HepG2 (cell line): ENCODE measurements at regions not wholly inside any gene's neighbourhood (a gene's known extent, or its start where the extent isn't known, plus 50 kb on each side); places are given as distances from the start of the nearest gene placed in this dataset.

Experiments used
- ATAC-seq: fragments of 200-7000 bp; cut with Tn5 transposase; 3 replicates; pipeline ENCODE4 v1.9.1; 2020; ENCODE audit warnings: mild to moderate bottlenecking, moderate library complexity
- BruUV-seq: library from RNA; stranded (reverse); fragments of 400-500 nt; replicated peaks from 2 replicates; lab custom pipeline; 2021; lab: Mats Ljungman, UMichigan
- CTCF ChIA-PET: fragments of 300-600 bp; formaldehyde crosslinking; extraction: SDS; loops from one replicate; lab custom pipeline; 2021; ENCODE audit warnings: low total read pairs, inconsistent platforms, low intra/inter-chr PET ratio; lab: Yijun Ruan, JAX
- POLR2A ChIA-PET: fragments of 350-600 bp; sonication (Branson Sonifier 250); formaldehyde crosslinking; loops from one replicate; lab custom pipeline; 2020; ENCODE audit warnings: antibody characterized with exemption, inconsistent platforms; lab: Yijun Ruan, JAX
- DNase-seq: peaks from one replicate; pipeline ENCODE4 v3.0.0-alpha.2; 2015; ENCODE audit warnings: low spot score
- FAIRE-seq: peaks from 3 replicates; lab custom pipeline; 2011; peaks lifted over from hg19 to GRCh38; lab: Jason Lieb, UNC
- H2AFZ ChIP-seq: one replicate; pipeline ENCODE4 v1.6.1; 2011; ENCODE audit warnings: low read length, inconsistent platforms
- H3K27ac ChIP-seq: fragments of 300-600 bp; 3 replicates; pipeline ENCODE4 v1.8.0; 2011; ENCODE audit warnings: mixed run types, mild to moderate bottlenecking, mixed read lengths, low read length, inconsistent platforms; ENCODE audit not compliant: insufficient read depth; ENCODE audit errors: extremely low read length
- H3K27me3 ChIP-seq, 2 experiments: fragments of 200-600 bp in 1 of 2; 2 replicates in 1 of 2; 3 replicates in 1 of 2; pipeline versions ENCODE4 v1.6.0 to v1.8.0; 2011; ENCODE audit warnings: low read length in 2 of 2, mild to moderate bottlenecking in 2 of 2, moderate library complexity in 2 of 2, inconsistent platforms in 1 of 2; ENCODE audit not compliant: insufficient read depth in 2 of 2, control insufficient read depth in 1 of 2
- H3K36me3 ChIP-seq, 2 experiments: fragments of 200-600 bp in 1 of 2; replicated peaks in 1 of 2; 2 replicates in 1 of 2; 3 replicates in 1 of 2; pipeline versions ENCODE4 v1.5.1 to v1.8.0; 2011; ENCODE audit warnings: low read length in 2 of 2, inconsistent platforms in 1 of 2; ENCODE audit not compliant: insufficient read depth in 2 of 2, control insufficient read depth in 1 of 2
- H3K4me1 ChIP-seq: 2 replicates; pipeline ENCODE4 v1.5.1; 2012; ENCODE audit warnings: low read length, inconsistent platforms; ENCODE audit not compliant: insufficient read depth
- H3K4me2 ChIP-seq: 2 replicates; pipeline ENCODE4 v1.6.0; 2011; ENCODE audit warnings: low read depth, low read length, inconsistent platforms
- H3K4me3 ChIP-seq, 3 experiments: fragments of 200-600 bp in 1 of 3; sonication (generic), shearing (Covaris generic) in 1 of 3; replicated peaks in 1 of 3; 2 replicates each; pipeline ENCODE4 v1.5.1; 2011 to 2016; ENCODE audit warnings: low read length in 3 of 3, inconsistent platforms in 2 of 3, low read depth in 2 of 3, mild to moderate bottlenecking in 2 of 3, control low read depth in 1 of 3, mixed read lengths in 1 of 3; ENCODE audit not compliant: insufficient read depth in 1 of 3
- H3K79me2 ChIP-seq: one replicate; pipeline ENCODE4 v1.6.1; 2011; ENCODE audit warnings: low read length, inconsistent platforms; ENCODE audit not compliant: insufficient read depth
- H3K9ac ChIP-seq: 2 replicates; pipeline ENCODE4 v1.6.0; 2011; ENCODE audit warnings: mild to moderate bottlenecking, low read depth, low read length, inconsistent platforms; ENCODE audit not compliant: insufficient read depth
- H3K9me3 ChIP-seq: 2 replicates; pipeline ENCODE4 v1.5.1; 2012; ENCODE audit warnings: mild to moderate bottlenecking, low read length
- H4K20me1 ChIP-seq: 2 replicates; pipeline ENCODE4 v1.6.0; 2011; ENCODE audit warnings: inconsistent platforms, mild to moderate bottlenecking, low read length, moderate library complexity; ENCODE audit not compliant: insufficient read depth
- HNRNPLL ChIP-seq: fragments of 200-400 bp; formaldehyde crosslinking; IDR thresholded peaks from 2 replicates; pipeline ENCODE4 v1.6.1; 2017; ENCODE audit warnings: mild to moderate bottlenecking, low read depth, low read length; ENCODE audit not compliant: poor library complexity, severe bottlenecking
- NFRKB ChIP-seq: fragments of 450-650 bp; IDR thresholded peaks from 2 replicates; pipeline ENCODE4 v1.6.1; 2017
- PHF8 ChIP-seq: sonication (generic); formaldehyde crosslinking; IDR thresholded peaks from 2 replicates; pipeline ENCODE4 v1.5.0; 2020; ENCODE audit warnings: missing genetic modification reagents
- RNF2 ChIP-seq: fragments of 450-650 bp; conservative IDR thresholded peaks from 2 replicates; pipeline ENCODE4 v1.6.1; 2016; ENCODE audit warnings: low read depth
- RXRA ChIP-seq: sonication (generic); formaldehyde crosslinking; IDR thresholded peaks from 2 replicates; pipeline ENCODE4 v1.5.1; 2020; ENCODE audit warnings: missing genetic modification reagents
- SMAD9 ChIP-seq: sonication (generic); formaldehyde crosslinking; IDR thresholded peaks from 2 replicates; pipeline ENCODE4 v1.5.1; 2020; ENCODE audit warnings: mild to moderate bottlenecking, missing genetic modification reagents
- SNAPC2 ChIP-seq: sonication (generic); formaldehyde crosslinking; IDR thresholded peaks from 2 replicates; pipeline ENCODE4 v1.8.1; 2022; ENCODE audit warnings: mild to moderate bottlenecking, missing genetic modification reagents
- SOX5 ChIP-seq: IDR thresholded peaks from 2 replicates; pipeline ENCODE4 v1.6.1; 2016; ENCODE audit warnings: borderline replicate concordance
- SUZ12 ChIP-seq: fragments of 150-350 bp; IDR thresholded peaks from 2 replicates; pipeline ENCODE4 v1.6.1; 2014; ENCODE audit warnings: low read depth, low read length
- TGIF2 ChIP-seq: IDR thresholded peaks from 2 replicates; pipeline ENCODE4 v1.6.1; 2016; ENCODE audit warnings: control low read depth, missing compliant biosample characterization
- YY1 ChIP-seq: IDR thresholded peaks from 2 replicates; pipeline ENCODE4 v1.6.1; 2011; ENCODE audit warnings: low read length, low read depth, moderate library complexity, mild to moderate bottlenecking; ENCODE audit not compliant: insufficient read depth, insufficient replicate concordance
- ZNF530 ChIP-seq: sonication (generic); formaldehyde crosslinking; IDR thresholded peaks from 2 replicates; pipeline ENCODE4 v1.5.0; 2020; ENCODE audit warnings: low read depth, mild to moderate bottlenecking, missing genetic modification reagents
- ZNF567 ChIP-seq: sonication (generic); formaldehyde crosslinking; IDR thresholded peaks from 2 replicates; pipeline ENCODE4 v1.8.1; 2023; ENCODE audit warnings: mild to moderate bottlenecking, missing genetic modification reagents, borderline replicate concordance
- ZNF569 ChIP-seq: sonication (generic); formaldehyde crosslinking; IDR thresholded peaks from 2 replicates; pipeline ENCODE4 v1.5.0; 2020; ENCODE audit warnings: mild to moderate bottlenecking, missing genetic modification reagents, moderate library complexity, borderline replicate concordance
- ZNF816 ChIP-seq: sonication (generic); formaldehyde crosslinking; IDR thresholded peaks from 2 replicates; pipeline ENCODE4 v1.8.0; 2022; ENCODE audit warnings: missing genetic modification reagents, mild to moderate bottlenecking, borderline replicate concordance
- WGBS: methylation state at CpG from one replicate; pipeline ENCODE4 v1.1.6; 2017; ENCODE audit warnings: low lambda C conversion rate; 5-methylcytosine and 5-hydroxymethylcytosine counted together
- in situ Hi-C: cut with HindIII; loops from 2 replicates; pipeline ENCODE4 v1.10.0; 2017; ENCODE audit warnings: low pct_unique_long_range_greater_than_20kb; ENCODE audit not compliant: extremely low pct_ligation_motif_present
- intact Hi-C: fragments of 100-400 bp; cut with micrococcal nuclease; formaldehyde crosslinking; loops from one replicate; pipeline ENCODE4 v1.10.0; 2022; ENCODE audit not compliant: unreplicated experiment
- TF ChIP-seq, protein P1 (sequence below): sonication (generic); formaldehyde crosslinking; IDR thresholded peaks from 2 replicates; pipeline ENCODE4; 2020; ENCODE audit warnings: missing genetic modification reagents, mild to moderate bottlenecking, borderline replicate concordance
- TF ChIP-seq, protein P2 (sequence below): sonication (generic); formaldehyde crosslinking; conservative IDR thresholded peaks from 2 replicates; pipeline ENCODE4 v1.8.0; 2022; ENCODE audit warnings: missing genetic modification reagents
- TF ChIP-seq, protein P3 (sequence below): sonication (generic); formaldehyde crosslinking; IDR thresholded peaks from 2 replicates; pipeline ENCODE4 v1.4.0; 2020; ENCODE audit warnings: missing genetic modification reagents

DNA sequence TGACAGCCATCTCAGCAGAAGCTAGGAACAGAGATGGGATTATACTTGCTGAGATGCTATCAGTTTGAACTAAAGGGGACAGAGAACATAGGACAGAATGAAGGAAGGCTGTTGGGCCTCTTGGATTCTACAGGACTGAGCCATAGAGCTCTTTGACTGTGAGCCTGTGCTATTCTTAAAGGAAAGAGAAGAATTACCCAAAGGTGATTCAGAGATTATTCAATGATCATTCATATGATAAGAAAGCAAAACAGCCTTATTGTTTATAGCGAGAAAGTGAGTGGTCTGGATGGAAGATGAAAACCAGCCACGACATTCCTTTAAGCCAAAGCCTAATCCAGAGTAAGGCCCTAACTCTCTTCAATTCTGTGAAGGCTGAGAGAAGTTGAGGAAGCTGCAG, 69.7 kb upstream of the NEUROD6 start (continued):
- TF ChIP-seq, protein P1, sequence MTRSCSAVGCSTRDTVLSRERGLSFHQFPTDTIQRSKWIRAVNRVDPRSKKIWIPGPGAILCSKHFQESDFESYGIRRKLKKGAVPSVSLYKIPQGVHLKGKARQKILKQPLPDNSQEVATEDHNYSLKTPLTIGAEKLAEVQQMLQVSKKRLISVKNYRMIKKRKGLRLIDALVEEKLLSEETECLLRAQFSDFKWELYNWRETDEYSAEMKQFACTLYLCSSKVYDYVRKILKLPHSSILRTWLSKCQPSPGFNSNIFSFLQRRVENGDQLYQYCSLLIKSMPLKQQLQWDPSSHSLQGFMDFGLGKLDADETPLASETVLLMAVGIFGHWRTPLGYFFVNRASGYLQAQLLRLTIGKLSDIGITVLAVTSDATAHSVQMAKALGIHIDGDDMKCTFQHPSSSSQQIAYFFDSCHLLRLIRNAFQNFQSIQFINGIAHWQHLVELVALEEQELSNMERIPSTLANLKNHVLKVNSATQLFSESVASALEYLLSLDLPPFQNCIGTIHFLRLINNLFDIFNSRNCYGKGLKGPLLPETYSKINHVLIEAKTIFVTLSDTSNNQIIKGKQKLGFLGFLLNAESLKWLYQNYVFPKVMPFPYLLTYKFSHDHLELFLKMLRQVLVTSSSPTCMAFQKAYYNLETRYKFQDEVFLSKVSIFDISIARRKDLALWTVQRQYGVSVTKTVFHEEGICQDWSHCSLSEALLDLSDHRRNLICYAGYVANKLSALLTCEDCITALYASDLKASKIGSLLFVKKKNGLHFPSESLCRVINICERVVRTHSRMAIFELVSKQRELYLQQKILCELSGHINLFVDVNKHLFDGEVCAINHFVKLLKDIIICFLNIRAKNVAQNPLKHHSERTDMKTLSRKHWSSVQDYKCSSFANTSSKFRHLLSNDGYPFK (CRISPR knock-in tag): no peak
- TF ChIP-seq ZNF567 (CRISPR knock-in tag) (no peak), NFRKB (no peak), RNF2 (no peak), SMAD9 (CRISPR knock-in tag) (no peak), PHF8 (CRISPR knock-in tag) (no peak), ZNF816 (CRISPR knock-in tag) (no peak)
- TF ChIP-seq, protein P2, sequence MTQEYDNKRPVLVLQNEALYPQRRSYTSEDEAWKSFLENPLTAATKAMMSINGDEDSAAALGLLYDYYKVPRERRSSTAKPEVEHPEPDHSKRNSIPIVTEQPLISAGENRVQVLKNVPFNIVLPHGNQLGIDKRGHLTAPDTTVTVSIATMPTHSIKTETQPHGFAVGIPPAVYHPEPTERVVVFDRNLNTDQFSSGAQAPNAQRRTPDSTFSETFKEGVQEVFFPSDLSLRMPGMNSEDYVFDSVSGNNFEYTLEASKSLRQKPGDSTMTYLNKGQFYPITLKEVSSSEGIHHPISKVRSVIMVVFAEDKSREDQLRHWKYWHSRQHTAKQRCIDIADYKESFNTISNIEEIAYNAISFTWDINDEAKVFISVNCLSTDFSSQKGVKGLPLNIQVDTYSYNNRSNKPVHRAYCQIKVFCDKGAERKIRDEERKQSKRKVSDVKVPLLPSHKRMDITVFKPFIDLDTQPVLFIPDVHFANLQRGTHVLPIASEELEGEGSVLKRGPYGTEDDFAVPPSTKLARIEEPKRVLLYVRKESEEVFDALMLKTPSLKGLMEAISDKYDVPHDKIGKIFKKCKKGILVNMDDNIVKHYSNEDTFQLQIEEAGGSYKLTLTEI (CRISPR knock-in tag): no peak

DNA sequence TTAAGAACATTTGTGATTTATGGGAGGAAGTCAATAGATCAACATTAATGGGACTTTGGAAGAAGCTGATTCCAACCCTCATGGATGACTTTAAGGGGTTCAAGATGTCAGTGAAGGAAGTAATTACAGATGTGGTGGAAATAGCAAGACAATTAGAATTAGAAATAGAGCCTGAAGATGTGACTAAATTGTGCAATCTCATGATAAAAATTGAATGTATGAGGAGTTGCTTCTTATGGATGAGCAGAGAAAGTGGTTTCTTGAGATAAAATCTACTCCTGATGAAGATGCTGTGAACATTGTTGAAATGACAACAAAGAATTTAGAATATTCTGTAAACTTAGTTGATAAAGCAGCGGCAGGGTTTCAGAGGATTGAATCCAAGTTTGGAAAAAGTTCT, 70.9 kb upstream of the NEUROD6 start:
- Histone ChIP-seq H3K9ac (no peak overlapping the region), H3K36me3 (no peaks in the 10 kb centered on the region), H2AFZ (no peak overlapping the region), H3K79me2 (no peaks in the 10 kb centered on the region), H3K4me2 (no peak overlapping the region), H4K20me1 (no peaks in the 10 kb centered on the region), H3K4me1 (no peaks in the 10 kb centered on the region), H3K9me3 (no peaks in the 10 kb centered on the region), H3K27me3 (no peaks in the 10 kb centered on the region), H3K4me3 (no peak overlapping the region), H3K27ac (no peak overlapping the region)
- in situ Hi-C loops (no loop called here), intact Hi-C loops (no loop called here)
- ChIA-PET POLR2A (no interaction called here), CTCF (no interaction called here)
- DNase-seq (no peak), FAIRE-seq (no peak), ATAC-seq (no peak)
- WGBS: 0% methylated on average over 1 of the region's 1 CpG
- BruUV-seq: no TSS peak
- TF ChIP-seq YY1 (no peak), SOX5 (CRISPR knock-in tag) (no peak), HNRNPLL (no peak), SUZ12 (no peak), SNAPC2 (CRISPR knock-in tag) (no peak), ZNF530 (no peak), RXRA (no peak), TGIF2 (CRISPR knock-in tag) (no peak), ZNF569 (no peak)
- TF ChIP-seq, protein P3, sequence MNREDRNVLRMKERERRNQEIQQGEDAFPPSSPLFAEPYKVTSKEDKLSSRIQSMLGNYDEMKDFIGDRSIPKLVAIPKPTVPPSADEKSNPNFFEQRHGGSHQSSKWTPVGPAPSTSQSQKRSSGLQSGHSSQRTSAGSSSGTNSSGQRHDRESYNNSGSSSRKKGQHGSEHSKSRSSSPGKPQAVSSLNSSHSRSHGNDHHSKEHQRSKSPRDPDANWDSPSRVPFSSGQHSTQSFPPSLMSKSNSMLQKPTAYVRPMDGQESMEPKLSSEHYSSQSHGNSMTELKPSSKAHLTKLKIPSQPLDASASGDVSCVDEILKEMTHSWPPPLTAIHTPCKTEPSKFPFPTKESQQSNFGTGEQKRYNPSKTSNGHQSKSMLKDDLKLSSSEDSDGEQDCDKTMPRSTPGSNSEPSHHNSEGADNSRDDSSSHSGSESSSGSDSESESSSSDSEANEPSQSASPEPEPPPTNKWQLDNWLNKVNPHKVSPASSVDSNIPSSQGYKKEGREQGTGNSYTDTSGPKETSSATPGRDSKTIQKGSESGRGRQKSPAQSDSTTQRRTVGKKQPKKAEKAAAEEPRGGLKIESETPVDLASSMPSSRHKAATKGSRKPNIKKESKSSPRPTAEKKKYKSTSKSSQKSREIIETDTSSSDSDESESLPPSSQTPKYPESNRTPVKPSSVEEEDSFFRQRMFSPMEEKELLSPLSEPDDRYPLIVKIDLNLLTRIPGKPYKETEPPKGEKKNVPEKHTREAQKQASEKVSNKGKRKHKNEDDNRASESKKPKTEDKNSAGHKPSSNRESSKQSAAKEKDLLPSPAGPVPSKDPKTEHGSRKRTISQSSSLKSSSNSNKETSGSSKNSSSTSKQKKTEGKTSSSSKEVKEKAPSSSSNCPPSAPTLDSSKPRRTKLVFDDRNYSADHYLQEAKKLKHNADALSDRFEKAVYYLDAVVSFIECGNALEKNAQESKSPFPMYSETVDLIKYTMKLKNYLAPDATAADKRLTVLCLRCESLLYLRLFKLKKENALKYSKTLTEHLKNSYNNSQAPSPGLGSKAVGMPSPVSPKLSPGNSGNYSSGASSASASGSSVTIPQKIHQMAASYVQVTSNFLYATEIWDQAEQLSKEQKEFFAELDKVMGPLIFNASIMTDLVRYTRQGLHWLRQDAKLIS (CRISPR knock-in tag): no peak
